ENCODE measurements at regions not wholly inside any gene's neighbourhood (a gene's known extent, or its start where the extent isn't known, plus 50 kb on each side); places are given as distances from the start of the nearest gene placed in this dataset.

DNA sequence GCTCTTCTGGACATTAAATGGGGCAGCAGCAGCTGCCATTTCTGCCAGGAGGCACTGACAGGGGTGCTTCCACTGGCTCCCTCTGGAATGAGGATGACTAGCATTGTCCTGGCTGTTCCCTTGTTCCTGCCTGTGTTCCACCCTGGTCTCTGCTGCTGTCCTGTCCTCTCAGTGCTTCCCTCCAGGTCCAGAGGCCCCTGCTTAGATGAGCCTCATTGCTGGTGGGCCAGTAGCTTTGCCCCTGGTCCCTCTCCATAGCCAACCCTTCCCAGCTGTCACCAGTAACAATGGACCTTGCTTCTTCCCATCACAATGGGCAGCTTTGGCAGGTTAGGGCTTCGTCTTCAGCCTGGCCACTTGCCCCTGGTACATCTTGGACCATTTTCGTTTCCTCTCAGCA lies 561.1 kb downstream of the TCERG1L start:
- H3K9me3 ChIP-seq, result no peaks in the 10 kb centered on the region
- H3K27me3 ChIP-seq, result no peaks in the 10 kb centered on the region
- H3K9ac ChIP-seq (ENCODE audit: low read depth in 2 of 2, low read length in 2 of 2), result no peak overlapping the region
- H3K36me3 ChIP-seq, result no peaks in the 10 kb centered on the region
- intact Hi-C loops (cut with DNase I), result no loop called here
- TF ChIP-seq CTCF (IDR thresholded peaks at IDR 0.05), result no peak
- no peak for DNase-seq
- no peak overlapping the region for H3K4me3 ChIP-seq
- no peak overlapping the region for H3K27ac ChIP-seq
- H3K4me1 ChIP-seq, result no peaks in the 10 kb centered on the region

DNA sequence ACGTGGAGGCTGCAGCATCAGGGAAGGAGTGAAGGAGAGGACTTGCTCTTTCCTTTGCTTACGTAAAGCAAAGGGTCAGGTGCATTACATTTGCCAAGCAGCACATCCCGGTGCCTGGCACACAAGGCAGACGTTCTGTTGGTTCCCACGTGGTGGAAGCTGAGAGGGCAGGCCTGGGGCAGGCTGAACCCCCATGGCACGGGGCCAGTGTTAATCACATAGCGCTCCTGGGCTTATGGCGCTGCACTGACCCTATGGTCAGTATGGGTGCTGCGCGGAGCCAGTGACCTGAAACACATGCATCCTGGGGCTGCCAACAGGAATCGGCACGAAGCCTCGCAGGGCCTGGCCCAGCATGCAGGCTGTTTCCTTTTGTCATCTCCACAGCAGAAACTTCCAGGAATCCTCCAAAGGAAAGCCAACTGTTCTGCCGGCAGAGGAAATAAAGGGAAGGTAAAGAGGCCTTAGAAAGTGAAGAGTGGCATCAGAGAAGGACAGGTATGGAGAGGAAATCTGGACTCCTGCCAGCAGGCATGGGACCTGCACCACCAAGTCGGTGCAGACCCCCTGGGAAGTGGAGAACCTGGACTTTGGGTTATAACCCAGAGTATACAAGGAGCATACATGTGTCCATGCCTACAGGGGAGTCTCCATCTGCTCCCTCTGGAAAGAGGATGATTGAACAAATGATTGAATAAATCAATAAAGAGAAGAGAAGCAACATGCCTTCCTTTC lies 560.2 kb downstream of the TCERG1L start:
- Histone ChIP-seq H3K27me3 (no peaks in the 10 kb centered on the region), H3K36me3 (no peaks in the 10 kb centered on the region), H3K4me3 (no peak overlapping the region), H3K9ac (ENCODE audit: low read depth in 2 of 2, low read length in 2 of 2) (no peak overlapping the region), H3K4me1 (no peaks in the 10 kb centered on the region), H3K27ac (no peak overlapping the region), H3K9me3 (no peaks in the 10 kb centered on the region)
- intact Hi-C loops (cut with DNase I), result no loop called here
- DNase-seq, result no peak
- TF ChIP-seq CTCF (IDR thresholded peaks at IDR 0.05), result no peak

DNA sequence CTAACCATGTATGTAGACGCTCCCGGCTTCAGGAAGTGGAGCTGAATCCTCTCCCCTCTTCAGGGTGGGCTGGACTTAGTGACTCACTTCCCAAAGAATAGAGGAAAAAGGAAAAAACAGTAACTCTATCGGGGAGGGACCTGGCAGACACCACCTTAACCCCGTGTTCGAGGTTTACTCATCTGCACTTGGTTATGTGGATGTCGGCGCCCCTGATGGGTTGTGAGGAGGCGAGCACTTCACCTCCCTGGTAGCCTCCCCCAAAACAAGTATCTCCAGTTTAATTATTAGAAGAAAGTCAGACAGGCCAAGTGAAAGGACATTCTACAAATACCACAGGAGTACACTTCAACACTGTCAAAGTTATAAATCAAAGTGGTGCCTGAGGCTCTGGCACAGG lies 559.7 kb downstream of the TCERG1L start:
- Histone ChIP-seq H3K27me3 (no peaks in the 10 kb centered on the region), H3K36me3 (no peaks in the 10 kb centered on the region), H3K9ac (ENCODE audit: low read depth in 2 of 2, low read length in 2 of 2) (no peak overlapping the region), H3K4me1 (no peaks in the 10 kb centered on the region), H3K4me3 (no peak overlapping the region), H3K9me3 (no peaks in the 10 kb centered on the region), H3K27ac (no peak overlapping the region)
- intact Hi-C loops (cut with DNase I), result no loop called here
- no peak for TF ChIP-seq CTCF (IDR thresholded peaks at IDR 0.05)
- no peak for DNase-seq

- intact Hi-C loops (cut with DNase I), result no loop called here
- Histone ChIP-seq H3K4me1 (no peaks in the 10 kb centered on the region), H3K9me3 (no peaks in the 10 kb centered on the region), H3K4me3 (no peak overlapping the region), H3K27me3 (no peaks in the 10 kb centered on the region), H3K9ac (ENCODE audit: low read depth in 2 of 2, low read length in 2 of 2) (no peak overlapping the region), H3K36me3 (no peaks in the 10 kb centered on the region), H3K27ac (no peak overlapping the region)
- TF ChIP-seq CTCF (IDR thresholded peaks at IDR 0.05), result no peak
- no peak for DNase-seq
These were observed 554.9 kb downstream of the TCERG1L start for GRCh38 chr10:130756651-130757050.

DNA sequence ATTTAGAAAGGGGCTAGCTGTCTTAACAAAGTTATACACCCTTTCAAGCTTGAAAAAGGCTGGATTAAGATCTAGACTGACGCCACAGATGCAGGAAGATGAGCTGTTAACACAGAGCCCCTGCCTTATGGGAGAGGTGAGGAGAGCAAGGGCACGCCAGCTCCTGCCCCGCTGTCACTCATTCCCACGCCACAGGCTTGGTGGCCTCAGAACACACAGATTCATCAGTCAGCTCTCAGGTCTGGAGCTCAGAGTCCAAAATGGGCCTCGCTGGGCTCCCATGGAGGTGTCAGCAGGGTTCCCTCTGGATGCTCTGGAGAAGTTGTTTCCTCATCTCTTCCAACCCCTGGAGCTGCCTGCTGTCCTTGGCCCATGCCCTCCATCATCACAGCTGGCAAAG lies 554.2 kb downstream of the TCERG1L start:
- H3K27ac ChIP-seq, result no peak overlapping the region
- no peak for TF ChIP-seq CTCF (IDR thresholded peaks at IDR 0.05)
- no peaks in the 10 kb centered on the region for H3K36me3 ChIP-seq
- H3K4me1 ChIP-seq, result no peaks in the 10 kb centered on the region
- H3K9me3 ChIP-seq, result no peaks in the 10 kb centered on the region
- no peak overlapping the region for H3K9ac ChIP-seq (ENCODE audit: low read depth in 2 of 2, low read length in 2 of 2)
- intact Hi-C loops (cut with DNase I), result no loop called here
- no peak overlapping the region for H3K4me3 ChIP-seq
- no peak for DNase-seq
- no peaks in the 10 kb centered on the region for H3K27me3 ChIP-seq
